Keratinocyte (primary cell): ENCODE measurements at regions not wholly inside any gene's neighbourhood (a gene's known extent, or its start where the extent isn't known, plus 50 kb on each side); places are given as distances from the start of the nearest gene placed in this dataset.

Source experiments
- EZH2 ChIP-seq: IDR thresholded peaks from one replicate; pipeline ENCODE4 v1.6.1; 2012; ENCODE audit warnings: inconsistent platforms, mild to moderate bottlenecking, low read length, moderate library complexity
- TF ChIP-seq, protein P1 (sequence below), 3 experiments: IDR thresholded peaks in 1 of 3; conservative IDR thresholded peaks in 1 of 3; optimal IDR thresholded peaks in 1 of 3; 2 replicates in 2 of 3; 3 replicates in 1 of 3; pipeline versions ENCODE3 to v1.5.1; 2011; ENCODE audit warnings: low read length in 3 of 3, mild to moderate bottlenecking in 3 of 3, moderate library complexity in 2 of 3, control low read depth in 1 of 3, inconsistent platforms in 1 of 3; ENCODE audit not compliant: insufficient read depth in 2 of 3; ENCODE audit errors: extremely low read depth in 1 of 3

DNA sequence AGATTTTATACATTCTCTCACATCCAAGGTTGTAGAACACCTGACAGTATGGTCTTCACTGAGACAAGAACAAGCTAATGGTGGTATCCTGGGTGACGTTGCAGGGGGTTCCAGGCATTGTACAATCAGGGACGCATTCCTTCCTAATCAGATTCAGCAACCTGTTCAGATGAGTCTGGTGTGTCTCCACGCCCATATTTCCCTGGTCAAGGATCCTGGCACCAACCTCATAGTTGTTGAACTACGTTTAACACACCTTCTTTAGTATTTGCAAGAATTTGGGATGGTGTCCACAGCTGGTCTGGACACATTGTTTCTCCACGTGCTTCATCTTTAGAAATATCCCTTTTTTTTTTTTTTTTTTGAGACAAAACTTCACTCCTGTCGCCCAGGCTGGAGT is 161.0 kb upstream of the CDYL start:
- TF ChIP-seq, protein P1, sequence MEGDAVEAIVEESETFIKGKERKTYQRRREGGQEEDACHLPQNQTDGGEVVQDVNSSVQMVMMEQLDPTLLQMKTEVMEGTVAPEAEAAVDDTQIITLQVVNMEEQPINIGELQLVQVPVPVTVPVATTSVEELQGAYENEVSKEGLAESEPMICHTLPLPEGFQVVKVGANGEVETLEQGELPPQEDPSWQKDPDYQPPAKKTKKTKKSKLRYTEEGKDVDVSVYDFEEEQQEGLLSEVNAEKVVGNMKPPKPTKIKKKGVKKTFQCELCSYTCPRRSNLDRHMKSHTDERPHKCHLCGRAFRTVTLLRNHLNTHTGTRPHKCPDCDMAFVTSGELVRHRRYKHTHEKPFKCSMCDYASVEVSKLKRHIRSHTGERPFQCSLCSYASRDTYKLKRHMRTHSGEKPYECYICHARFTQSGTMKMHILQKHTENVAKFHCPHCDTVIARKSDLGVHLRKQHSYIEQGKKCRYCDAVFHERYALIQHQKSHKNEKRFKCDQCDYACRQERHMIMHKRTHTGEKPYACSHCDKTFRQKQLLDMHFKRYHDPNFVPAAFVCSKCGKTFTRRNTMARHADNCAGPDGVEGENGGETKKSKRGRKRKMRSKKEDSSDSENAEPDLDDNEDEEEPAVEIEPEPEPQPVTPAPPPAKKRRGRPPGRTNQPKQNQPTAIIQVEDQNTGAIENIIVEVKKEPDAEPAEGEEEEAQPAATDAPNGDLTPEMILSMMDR (optimal IDR thresholded peaks at IDR 0.05 in 1 of 3, IDR thresholded peaks at IDR 0.05 in 1 of 3, conservative IDR thresholded peaks at IDR 0.05 in 1 of 3; ENCODE audit: extremely low read depth in 1 of 3, insufficient read depth in 2 of 3, low read length in 3 of 3), result no peak
- TF ChIP-seq EZH2, result no peak
